H9 (cell line): ENCODE measurements at regions not wholly inside any gene's neighbourhood (a gene's known extent, or its start where the extent isn't known, plus 50 kb on each side); places are given as distances from the start of the nearest gene placed in this dataset.

Experiments
- DNase-seq: peaks from one replicate; pipeline ENCODE4 v3.0.0-alpha.2; 2017
- H2AFZ ChIP-seq: one replicate; pipeline ENCODE4 v1.6.1; 2013; ENCODE audit warnings: mild to moderate bottlenecking, low read length, control low read depth, moderate library complexity
- H2AK5ac ChIP-seq: 2 replicates; pipeline ENCODE4 v1.6.1; 2013; ENCODE audit warnings: low read length, control low read depth, mixed read lengths; ENCODE audit not compliant: insufficient read length
- H2BK120ac ChIP-seq: one replicate; pipeline ENCODE4 v1.6.1; 2013; ENCODE audit warnings: low read depth, mild to moderate bottlenecking, low read length, control low read depth, inconsistent platforms; ENCODE audit not compliant: poor library complexity, severe bottlenecking
- H2BK12ac ChIP-seq: 2 replicates; pipeline ENCODE4 v1.6.1; 2013; ENCODE audit warnings: low read length, control low read depth, mixed read lengths, low read depth; ENCODE audit not compliant: insufficient read length
- H2BK15ac ChIP-seq: 2 replicates; pipeline ENCODE4 v1.6.1; 2013; ENCODE audit warnings: low read depth, low read length, control low read depth
- H2BK20ac ChIP-seq: one replicate; pipeline ENCODE4 v1.6.1; 2013; ENCODE audit warnings: low read depth, mild to moderate bottlenecking, low read length, control low read depth, inconsistent platforms; ENCODE audit not compliant: poor library complexity, severe bottlenecking
- H2BK5ac ChIP-seq: 2 replicates; pipeline ENCODE4 v1.6.1; 2013; ENCODE audit warnings: low read length, control low read depth, mixed read lengths; ENCODE audit not compliant: insufficient read length
- H3K14ac ChIP-seq: 2 replicates; pipeline ENCODE4 v1.6.1; 2013; ENCODE audit warnings: low read length, control low read depth; ENCODE audit not compliant: insufficient read depth
- H3K18ac ChIP-seq: 2 replicates; pipeline ENCODE4 v1.6.1; 2013; ENCODE audit warnings: low read depth, mild to moderate bottlenecking, mixed read lengths, low read length, control low read depth; ENCODE audit not compliant: insufficient read length
- H3K23ac ChIP-seq: 2 replicates; pipeline ENCODE4 v1.6.1; 2013; ENCODE audit warnings: low read length, control low read depth, mixed read lengths, low read depth; ENCODE audit not compliant: insufficient read length
- H3K23me2 ChIP-seq: 2 replicates; pipeline ENCODE4 v1.6.1; 2013; ENCODE audit warnings: low read depth, mild to moderate bottlenecking, mixed read lengths, low read length, control low read depth; ENCODE audit not compliant: insufficient read length, poor library complexity, severe bottlenecking
- H3K27ac ChIP-seq: 2 replicates; pipeline ENCODE4 v1.5.1; 2013; ENCODE audit warnings: low read length, control low read depth, mixed read lengths, low read depth; ENCODE audit not compliant: insufficient read length
- H3K27me3 ChIP-seq: 2 replicates; pipeline ENCODE4 v1.6.1; 2013; ENCODE audit warnings: low read length, control low read depth, inconsistent platforms; ENCODE audit not compliant: insufficient read depth
- H3K4ac ChIP-seq: 2 replicates; pipeline ENCODE4 v1.6.1; 2013; ENCODE audit warnings: low read depth, mild to moderate bottlenecking, control low read depth, inconsistent platforms, low read length, moderate library complexity
- H3K4me1 ChIP-seq: 2 replicates; pipeline ENCODE4 v1.6.1; 2013; ENCODE audit warnings: low read length, control low read depth, inconsistent platforms; ENCODE audit not compliant: insufficient read depth
- H3K4me2 ChIP-seq: 2 replicates; pipeline ENCODE4 v1.6.1; 2013; ENCODE audit warnings: low read length, control low read depth, mixed read lengths; ENCODE audit not compliant: insufficient read length, insufficient read depth
- H3K56ac ChIP-seq: 2 replicates; pipeline ENCODE4 v1.6.1; 2013; ENCODE audit warnings: low read depth, mild to moderate bottlenecking, mixed read lengths, low read length, control low read depth; ENCODE audit not compliant: insufficient read length
- H3K79me1 ChIP-seq: 2 replicates; pipeline ENCODE4 v1.6.1; 2013; ENCODE audit warnings: low read depth, mild to moderate bottlenecking, moderate library complexity, low read length, control low read depth, inconsistent platforms; ENCODE audit not compliant: insufficient read depth, poor library complexity, severe bottlenecking
- H3K79me2 ChIP-seq: 2 replicates; pipeline ENCODE4 v1.6.1; 2013; ENCODE audit warnings: low read length, control low read depth, inconsistent platforms; ENCODE audit not compliant: insufficient read depth
- H3K9ac ChIP-seq: 2 replicates; pipeline ENCODE4 v1.6.1; 2013; ENCODE audit warnings: low read length, control low read depth, mixed read lengths; ENCODE audit not compliant: insufficient read length; ENCODE audit errors: extremely low read depth
- H3K9me3 ChIP-seq: one replicate; pipeline ENCODE4 v1.6.1; 2013; ENCODE audit warnings: low read depth, low read length, inconsistent platforms; ENCODE audit not compliant: control insufficient read depth
- H3T11ph ChIP-seq: one replicate; pipeline ENCODE4 v1.6.1; 2013; ENCODE audit warnings: mild to moderate bottlenecking, low read length, control low read depth, inconsistent platforms
- H4K20me1 ChIP-seq: one replicate; pipeline ENCODE4 v1.6.1; 2013; ENCODE audit not compliant: control insufficient read depth, insufficient read length, insufficient read depth
- H4K5ac ChIP-seq: 2 replicates; pipeline ENCODE4 v1.6.1; 2013; ENCODE audit warnings: low read depth, mild to moderate bottlenecking, mixed read lengths, low read length, control low read depth; ENCODE audit not compliant: insufficient read length
- H4K8ac ChIP-seq: replicated peaks from 2 replicates; pipeline ENCODE4 v1.6.1; 2013; ENCODE audit warnings: low read length, control low read depth, mixed read lengths, low read depth; ENCODE audit not compliant: insufficient read length
- H4K91ac ChIP-seq: 2 replicates; pipeline ENCODE4 v1.6.1; 2013; ENCODE audit warnings: low read depth, mild to moderate bottlenecking, moderate library complexity, mixed read lengths, low read length, control low read depth; ENCODE audit not compliant: insufficient read length
- H3K27ac Mint-ChIP-seq, 3 experiments: 2 replicates in 2 of 3; 3 replicates in 1 of 3; pipeline ENCODE4 v1.8.0; 2020 to 2021; ENCODE audit warnings: mixed read lengths in 3 of 3, mild to moderate bottlenecking in 1 of 3, moderate library complexity in 1 of 3
- H3K27me3 Mint-ChIP-seq: 2 replicates; pipeline ENCODE4 v1.8.0; 2021; ENCODE audit warnings: low read depth, mild to moderate bottlenecking, moderate library complexity, mixed read lengths
- H3K36me3 Mint-ChIP-seq, 3 experiments: 2 replicates in 2 of 3; 3 replicates in 1 of 3; pipeline ENCODE4 v1.8.0; 2020 to 2021; ENCODE audit warnings: low read depth in 3 of 3, mixed read lengths in 3 of 3; ENCODE audit not compliant: insufficient read depth in 1 of 3
- H3K4me1 Mint-ChIP-seq, 2 experiments: 2 replicates each; pipeline ENCODE4 v1.8.0; 2020; ENCODE audit warnings: mixed read lengths in 2 of 2
- H3K4me3 Mint-ChIP-seq, 2 experiments: 2 replicates in 1 of 2; 3 replicates in 1 of 2; pipeline ENCODE4 v1.8.0; 2020 to 2021; ENCODE audit warnings: mild to moderate bottlenecking in 2 of 2, mixed read lengths in 2 of 2, moderate library complexity in 1 of 2
- H3K9me3 Mint-ChIP-seq, 2 experiments: 2 replicates in 1 of 2; 3 replicates in 1 of 2; pipeline ENCODE4 v1.8.0; 2020; ENCODE audit warnings: mild to moderate bottlenecking in 2 of 2, mixed read lengths in 2 of 2, moderate library complexity in 1 of 2
- CTCF ChIP-seq: fragments of 200-600 bp; sonication (generic); conservative IDR thresholded peaks from 3 replicates; pipeline ENCODE4 v1.8.0; 2021; ENCODE audit warnings: antibody characterized with exemption, mild to moderate bottlenecking
- WGBS: extraction: QIAGEN DNeasy Blood & Tissue Kit; methylation state at CpG from one replicate; pipeline ENCODE4 v1.1.7; 2013; ENCODE audit warnings: missing lambda C conversion rate, low lambda C conversion rate, mixed read lengths; ENCODE audit not compliant: insufficient read length; ENCODE audit errors: extremely low coverage; 5-methylcytosine and 5-hydroxymethylcytosine counted together

DNA sequence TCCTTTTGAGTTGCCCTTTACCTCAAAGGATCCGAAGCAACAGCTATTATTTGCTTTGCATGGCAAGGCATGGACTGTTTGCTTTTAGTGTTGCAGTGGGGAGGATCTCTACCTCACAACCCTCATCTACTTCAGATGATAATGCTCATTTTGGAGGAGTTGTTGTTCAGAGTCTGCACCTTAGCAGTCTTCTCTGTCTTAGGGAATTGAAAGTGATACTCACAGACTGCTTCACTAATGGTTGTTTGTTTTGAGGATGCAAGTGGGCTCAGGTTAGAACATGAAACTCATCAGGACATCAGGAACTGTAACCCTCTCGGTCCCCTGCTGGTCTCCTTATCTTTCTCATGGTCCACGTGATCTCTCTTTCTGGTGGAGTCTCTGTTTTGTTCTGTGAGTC, 172.9 kb upstream of the ANKH start:
- H3K23ac ChIP-seq = no peak overlapping the region
- H3K18ac ChIP-seq = no peak overlapping the region
- H3K9me3 Mint-ChIP-seq = no peaks in the 10 kb centered on the region; a peak in 2 of 5 replicates
- H3K56ac ChIP-seq = no peak overlapping the region
- H2BK120ac ChIP-seq = no peak overlapping the region
- H3K27me3 Mint-ChIP-seq = peaks cover 7% of the 10 kb centered on the region
- H3K36me3 Mint-ChIP-seq = no peaks in the 10 kb centered on the region; a peak in 1 of 7 replicates
- H3K79me1 ChIP-seq = no peaks in the 10 kb centered on the region
- no peak overlapping the region for H3K27ac ChIP-seq
- no peaks in the 10 kb centered on the region for H3K79me2 ChIP-seq
- H4K8ac ChIP-seq = no peak overlapping the region
- no peaks in the 10 kb centered on the region for H3K23me2 ChIP-seq
- H3K27me3 ChIP-seq = no peaks in the 10 kb centered on the region
- H3K14ac ChIP-seq = no peak overlapping the region
- no peaks in the 10 kb centered on the region for H3K4me1 Mint-ChIP-seq
- TF ChIP-seq CTCF = no peak
- H2BK5ac ChIP-seq = no peak overlapping the region
- H3K4ac ChIP-seq = no peak overlapping the region
- H3K9ac ChIP-seq = no peak overlapping the region
- no peak overlapping the region for H4K91ac ChIP-seq
- no peak overlapping the region for H4K5ac ChIP-seq
- no peak overlapping the region for H2BK12ac ChIP-seq
- H2BK20ac ChIP-seq = no peak overlapping the region
- no peak overlapping the region for H2AK5ac ChIP-seq
- no peaks in the 10 kb centered on the region for H4K20me1 ChIP-seq
- no peaks in the 10 kb centered on the region for H3K9me3 ChIP-seq
- no peak for DNase-seq
- no CpG with 5 or more reads among the region's 3 CpGs for WGBS
- no peak overlapping the region for H3K27ac Mint-ChIP-seq
- no peak overlapping the region for H2AFZ ChIP-seq
- no peak overlapping the region for H2BK15ac ChIP-seq
- H3K4me2 ChIP-seq = no peak overlapping the region
- no peaks in the 10 kb centered on the region for H3K4me1 ChIP-seq
- no peak overlapping the region for H3K4me3 Mint-ChIP-seq
- no peak overlapping the region for H3T11ph ChIP-seq
